GM19239 (cell line): ENCODE measurements at regions not wholly inside any gene's neighbourhood (a gene's known extent, or its start where the extent isn't known, plus 50 kb on each side); places are given as distances from the start of the nearest gene placed in this dataset.

Experiments used
- DNase-seq: peaks from one replicate; pipeline ENCODE4 v3.0.0; 2011; ENCODE audit warnings: low spot score; ENCODE audit not compliant: insufficient read length
- FAIRE-seq: peaks from 2 replicates; lab custom pipeline; 2011; peaks lifted over from hg19 to GRCh38; lab: Jason Lieb, UNC

- DNase-seq: no peak
- FAIRE-seq: no peak
Measured at GRCh38 chr2:48240912-48241311, 73.6 kb upstream of the FOXN2 start.

DNA sequence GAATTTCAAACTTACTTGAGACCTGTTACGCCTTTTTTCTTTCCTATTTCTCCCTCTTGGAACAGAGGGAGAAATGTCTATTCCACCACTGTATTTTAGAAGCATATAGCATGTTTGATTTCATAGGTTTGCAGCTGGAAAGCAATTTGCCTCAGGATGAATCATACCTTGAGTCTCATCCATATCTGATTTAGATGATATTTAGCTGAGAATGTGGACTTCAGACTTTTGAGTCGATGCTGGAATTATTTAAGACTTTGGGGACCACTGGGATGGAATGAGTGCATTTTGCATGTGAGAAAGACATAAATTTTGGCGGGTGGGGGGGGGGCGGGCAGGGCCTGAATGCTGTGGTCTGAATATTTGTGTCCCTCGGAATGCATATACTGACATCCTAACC, 67.3 kb upstream of the FOXN2 start:
- FAIRE-seq (no peak), DNase-seq (no peak)

- FAIRE-seq (peak; percentile 45), DNase-seq (peak; percentile 14)
Measured at GRCh38 chr2:48248251-48248933, 66.1 kb upstream of the FOXN2 start.

DNA sequence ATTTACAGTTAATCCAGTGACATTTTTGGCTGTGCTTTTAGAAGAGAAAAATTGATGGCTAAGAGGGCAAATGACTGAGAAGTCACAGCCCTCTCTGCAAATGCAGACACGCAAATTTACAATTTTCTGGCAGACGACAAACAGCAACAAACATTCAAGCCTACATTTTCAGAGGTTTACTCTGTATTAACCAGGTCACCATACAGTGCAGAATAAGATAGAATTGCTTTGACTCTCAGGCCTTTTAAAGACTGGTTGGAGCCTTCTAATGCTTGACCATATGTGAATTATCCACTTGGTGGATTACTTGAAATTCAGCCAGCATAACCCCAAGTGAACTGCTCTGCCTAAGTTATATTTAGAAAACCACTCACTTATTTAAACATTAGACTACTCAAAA, 65.5 kb upstream of the FOXN2 start:
- DNase-seq (no peak), FAIRE-seq (no peak)

DNA sequence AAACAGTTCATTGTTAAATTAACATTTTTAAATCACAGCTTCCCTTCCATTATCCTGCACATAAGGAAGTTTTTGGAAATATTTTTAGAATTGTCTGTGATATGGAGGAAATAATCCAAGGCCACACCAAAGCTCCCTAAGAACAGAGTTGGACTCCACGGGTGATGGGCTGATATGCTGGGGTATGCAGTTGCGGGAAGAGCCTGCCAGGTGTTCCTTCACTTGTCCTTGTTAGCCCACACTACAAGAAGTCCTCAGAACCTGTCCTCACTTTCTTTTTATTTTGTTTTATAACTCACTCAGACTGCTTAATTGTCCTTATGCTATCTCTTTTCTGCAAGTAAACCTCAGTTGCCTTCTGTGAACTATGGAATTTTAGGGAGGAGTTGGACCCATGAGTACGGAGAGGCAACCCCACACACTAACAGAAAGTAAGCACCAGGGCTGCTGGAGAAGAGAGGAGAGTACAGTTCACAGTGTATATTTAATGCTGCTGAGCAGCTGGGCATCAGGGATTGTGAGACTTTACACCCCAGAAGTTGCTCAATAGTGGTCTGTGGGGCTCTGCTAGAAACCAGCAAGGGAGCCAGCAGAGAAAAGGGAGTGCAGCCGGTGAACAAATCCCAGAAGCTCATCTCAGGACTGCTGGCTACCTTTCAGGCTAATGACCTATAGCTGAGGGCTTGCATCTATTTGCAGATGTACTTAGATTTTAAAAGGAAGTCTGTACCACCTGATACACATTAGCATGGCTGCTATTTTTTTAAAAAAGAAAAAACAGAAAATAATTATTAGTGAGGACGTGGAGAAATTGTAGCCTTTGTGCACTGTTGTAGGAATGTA, 64.6 kb upstream of the FOXN2 start:
- FAIRE-seq (peak; percentile 84), DNase-seq (no peak)

DNA sequence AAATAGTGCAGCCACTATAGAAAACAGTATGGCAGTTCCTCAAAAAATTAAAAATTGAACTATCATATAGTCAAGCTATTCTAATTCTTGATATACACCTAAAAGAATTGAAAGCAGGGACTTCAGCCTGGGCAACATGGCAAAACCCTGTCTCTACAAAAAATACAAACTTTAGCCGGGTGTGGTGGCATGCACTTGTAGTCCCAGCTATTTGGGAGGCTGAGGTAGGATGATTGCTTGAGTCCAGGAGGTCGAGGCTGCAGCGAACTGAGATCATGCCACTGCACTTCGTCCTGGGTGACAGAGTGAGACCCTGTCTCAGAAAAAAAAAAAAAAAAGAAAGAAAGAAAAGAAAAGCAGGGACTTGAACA, 64.0 kb upstream of the FOXN2 start:
- FAIRE-seq (no peak), DNase-seq (no peak)

DNA sequence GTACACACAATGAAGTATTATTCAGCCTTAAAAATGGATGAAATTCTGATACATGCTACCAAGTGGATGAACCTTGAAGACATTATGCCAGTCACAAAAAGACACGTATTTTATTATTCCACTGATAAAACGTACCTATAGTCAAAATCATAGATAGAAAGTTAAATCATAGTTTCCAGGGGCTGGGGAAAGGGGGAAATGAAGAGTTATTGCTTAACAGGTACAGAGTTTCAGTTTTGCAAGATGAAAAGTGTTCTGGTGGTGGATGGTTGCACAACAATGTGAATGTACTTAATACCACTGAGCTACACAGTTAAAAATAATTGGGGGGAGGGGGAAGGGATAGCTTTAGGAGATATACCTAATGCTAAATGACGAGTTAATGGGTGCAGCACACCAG, 63.5 kb upstream of the FOXN2 start:
- no peak for DNase-seq
- peak; percentile 76 for FAIRE-seq

GRCh38 chr2:48251437-48252148, 62.9 kb upstream of the FOXN2 start:
- DNase-seq (no peak), FAIRE-seq (no peak)

DNA sequence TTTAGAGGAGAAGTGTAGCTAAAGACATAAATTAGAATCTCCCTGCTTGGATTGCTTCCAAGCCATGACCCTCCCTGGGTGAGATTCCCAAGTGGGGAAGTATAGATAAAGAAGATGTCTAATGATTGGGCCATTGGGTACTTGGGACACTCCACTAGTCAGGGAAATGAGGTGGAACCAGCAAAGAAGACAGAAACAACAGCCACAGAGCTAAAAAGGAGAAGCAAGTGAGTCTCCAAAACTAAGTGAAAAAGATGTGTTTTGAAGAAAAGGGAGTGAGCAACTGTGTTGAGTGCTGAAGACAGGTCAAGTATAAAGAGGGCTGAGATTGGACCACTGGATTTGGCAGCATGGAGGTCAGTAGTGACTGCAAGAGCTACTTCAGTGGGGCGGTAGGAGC, 61.2 kb upstream of the FOXN2 start:
- FAIRE-seq: no peak
- DNase-seq: no peak

DNA sequence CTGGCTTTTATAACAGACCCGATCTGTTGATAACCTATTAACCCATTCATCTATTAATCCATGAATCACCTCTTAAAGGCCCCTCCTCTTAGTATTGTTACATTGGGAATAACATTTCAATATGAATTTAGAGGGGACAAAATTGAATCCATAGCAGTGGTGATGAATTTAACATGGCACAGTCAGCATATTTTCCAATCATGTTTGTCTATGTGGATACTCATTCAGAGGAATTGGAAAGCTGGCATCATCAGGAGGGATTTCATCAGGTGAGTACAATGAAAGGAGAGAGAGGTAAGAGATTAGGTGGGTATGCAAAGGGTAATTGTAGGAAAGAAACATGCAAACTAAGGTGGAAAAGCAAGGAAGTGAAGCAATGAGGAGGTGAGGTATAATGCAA, 59.6 kb upstream of the FOXN2 start:
- FAIRE-seq (no peak), DNase-seq (no peak)

DNA sequence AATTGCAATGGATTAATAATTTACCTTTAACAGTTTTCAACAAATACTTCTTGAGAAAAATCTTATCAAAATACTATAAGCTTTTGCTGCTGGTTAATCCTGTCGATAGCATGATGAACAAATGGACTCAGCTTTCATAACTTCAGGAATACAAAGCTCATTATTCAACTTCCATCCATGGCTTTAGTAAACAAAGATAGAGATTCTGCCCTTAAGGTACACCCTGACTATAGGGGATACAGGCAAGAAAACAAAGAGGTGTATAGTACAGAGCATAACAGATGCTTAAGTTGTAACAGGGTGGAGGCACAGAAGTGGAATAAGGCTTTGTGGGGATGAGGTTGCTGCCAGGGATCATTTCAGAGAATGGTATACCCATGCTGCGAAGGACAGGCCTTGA, 57.0 kb upstream of the FOXN2 start:
- no peak for FAIRE-seq
- no peak for DNase-seq

GRCh38 chr2:48258481-48259149, 55.9 kb upstream of the FOXN2 start:
- FAIRE-seq (no peak), DNase-seq (no peak)

GRCh38 chr2:48259811-48260210, 54.7 kb upstream of the FOXN2 start:
- no peak for FAIRE-seq

GRCh38 chr2:48264627-48265026, 49.9 kb upstream of the FOXN2 start:
- no peak for DNase-seq
- FAIRE-seq: no peak

More at GRCh38 chr2:48259811-48260210, 54.7 kb upstream of the FOXN2 start:
- no peak for DNase-seq
